HepG2 (cell line): ENCODE measurements at regions not wholly inside any gene's neighbourhood (a gene's known extent, or its start where the extent isn't known, plus 50 kb on each side); places are given as distances from the start of the nearest gene placed in this dataset.
"Not testable (repeated sequence)": the region's sequence is repeated elsewhere in the genome, so short reads cannot be mapped to it uniquely, and the experiment has no call there.

Source experiments
- ATAC-seq: fragments of 200-7000 bp; cut with Tn5 transposase; 3 replicates; pipeline ENCODE4 v1.9.1; 2020; ENCODE audit warnings: mild to moderate bottlenecking, moderate library complexity
- BruUV-seq: library from RNA; stranded (reverse); fragments of 400-500 nt; replicated peaks from 2 replicates; lab custom pipeline; 2021; lab: Mats Ljungman, UMichigan
- CTCF ChIA-PET: fragments of 300-600 bp; formaldehyde crosslinking; extraction: SDS; loops from one replicate; lab custom pipeline; 2021; ENCODE audit warnings: low total read pairs, inconsistent platforms, low intra/inter-chr PET ratio; lab: Yijun Ruan, JAX
- POLR2A ChIA-PET: fragments of 350-600 bp; sonication (Branson Sonifier 250); formaldehyde crosslinking; loops from one replicate; lab custom pipeline; 2020; ENCODE audit warnings: antibody characterized with exemption, inconsistent platforms; lab: Yijun Ruan, JAX
- DNase-seq: peaks from one replicate; pipeline ENCODE4 v3.0.0-alpha.2; 2015; ENCODE audit warnings: low spot score
- FAIRE-seq: peaks from 3 replicates; lab custom pipeline; 2011; peaks lifted over from hg19 to GRCh38; lab: Jason Lieb, UNC
- H2AFZ ChIP-seq: one replicate; pipeline ENCODE4 v1.6.1; 2011; ENCODE audit warnings: low read length, inconsistent platforms
- H3K27ac ChIP-seq: fragments of 300-600 bp; 3 replicates; pipeline ENCODE4 v1.8.0; 2011; ENCODE audit warnings: mixed run types, mild to moderate bottlenecking, mixed read lengths, low read length, inconsistent platforms; ENCODE audit not compliant: insufficient read depth; ENCODE audit errors: extremely low read length
- H3K27me3 ChIP-seq, 2 experiments: fragments of 200-600 bp in 1 of 2; 2 replicates in 1 of 2; 3 replicates in 1 of 2; pipeline versions ENCODE4 v1.6.0 to v1.8.0; 2011; ENCODE audit warnings: low read length in 2 of 2, mild to moderate bottlenecking in 2 of 2, moderate library complexity in 2 of 2, inconsistent platforms in 1 of 2; ENCODE audit not compliant: insufficient read depth in 2 of 2, control insufficient read depth in 1 of 2
- H3K36me3 ChIP-seq, 2 experiments: fragments of 200-600 bp in 1 of 2; replicated peaks in 1 of 2; 2 replicates in 1 of 2; 3 replicates in 1 of 2; pipeline versions ENCODE4 v1.5.1 to v1.8.0; 2011; ENCODE audit warnings: low read length in 2 of 2, inconsistent platforms in 1 of 2; ENCODE audit not compliant: insufficient read depth in 2 of 2, control insufficient read depth in 1 of 2
- H3K4me1 ChIP-seq: 2 replicates; pipeline ENCODE4 v1.5.1; 2012; ENCODE audit warnings: low read length, inconsistent platforms; ENCODE audit not compliant: insufficient read depth
- H3K4me2 ChIP-seq: 2 replicates; pipeline ENCODE4 v1.6.0; 2011; ENCODE audit warnings: low read depth, low read length, inconsistent platforms
- H3K4me3 ChIP-seq, 3 experiments: fragments of 200-600 bp in 1 of 3; sonication (generic), shearing (Covaris generic) in 1 of 3; replicated peaks in 1 of 3; 2 replicates each; pipeline ENCODE4 v1.5.1; 2011 to 2016; ENCODE audit warnings: low read length in 3 of 3, inconsistent platforms in 2 of 3, low read depth in 2 of 3, mild to moderate bottlenecking in 2 of 3, control low read depth in 1 of 3, mixed read lengths in 1 of 3; ENCODE audit not compliant: insufficient read depth in 1 of 3
- H3K79me2 ChIP-seq: one replicate; pipeline ENCODE4 v1.6.1; 2011; ENCODE audit warnings: low read length, inconsistent platforms; ENCODE audit not compliant: insufficient read depth
- H3K9ac ChIP-seq: 2 replicates; pipeline ENCODE4 v1.6.0; 2011; ENCODE audit warnings: mild to moderate bottlenecking, low read depth, low read length, inconsistent platforms; ENCODE audit not compliant: insufficient read depth
- H3K9me3 ChIP-seq: 2 replicates; pipeline ENCODE4 v1.5.1; 2012; ENCODE audit warnings: mild to moderate bottlenecking, low read length
- H4K20me1 ChIP-seq: 2 replicates; pipeline ENCODE4 v1.6.0; 2011; ENCODE audit warnings: inconsistent platforms, mild to moderate bottlenecking, low read length, moderate library complexity; ENCODE audit not compliant: insufficient read depth
- GPBP1L1 ChIP-seq: sonication (generic); formaldehyde crosslinking; IDR thresholded peaks from 2 replicates; pipeline ENCODE4 v1.5.0; 2020; ENCODE audit warnings: mild to moderate bottlenecking, missing genetic modification reagents
- MIXL1 ChIP-seq: IDR thresholded peaks from 2 replicates; pipeline ENCODE4 v1.6.1; 2016
- ONECUT2 ChIP-seq: sonication (generic); formaldehyde crosslinking; IDR thresholded peaks from 2 replicates; pipeline ENCODE4 v1.4.0; 2020; ENCODE audit warnings: missing genetic modification reagents
- ZBTB40 ChIP-seq, 2 experiments: fragments of 450-650 bp in 1 of 2; sonication (generic) in 1 of 2; formaldehyde crosslinking in 1 of 2; IDR thresholded peaks; 2 replicates each; pipeline versions ENCODE4 v1.6.1 to v1.8.0; 2016 to 2022; ENCODE audit warnings: antibody characterized with exemption in 1 of 2, mild to moderate bottlenecking in 1 of 2, missing genetic modification reagents in 1 of 2
- ZNF383 ChIP-seq: sonication (generic); formaldehyde crosslinking; IDR thresholded peaks from 2 replicates; pipeline ENCODE4 v1.4.0; 2020; ENCODE audit warnings: missing genetic modification reagents, mild to moderate bottlenecking, borderline replicate concordance
- WGBS: methylation state at CpG from one replicate; pipeline ENCODE4 v1.1.6; 2017; ENCODE audit warnings: low lambda C conversion rate; 5-methylcytosine and 5-hydroxymethylcytosine counted together
- in situ Hi-C: cut with HindIII; loops from 2 replicates; pipeline ENCODE4 v1.10.0; 2017; ENCODE audit warnings: low pct_unique_long_range_greater_than_20kb; ENCODE audit not compliant: extremely low pct_ligation_motif_present
- intact Hi-C: fragments of 100-400 bp; cut with micrococcal nuclease; formaldehyde crosslinking; loops from one replicate; pipeline ENCODE4 v1.10.0; 2022; ENCODE audit not compliant: unreplicated experiment

DNA sequence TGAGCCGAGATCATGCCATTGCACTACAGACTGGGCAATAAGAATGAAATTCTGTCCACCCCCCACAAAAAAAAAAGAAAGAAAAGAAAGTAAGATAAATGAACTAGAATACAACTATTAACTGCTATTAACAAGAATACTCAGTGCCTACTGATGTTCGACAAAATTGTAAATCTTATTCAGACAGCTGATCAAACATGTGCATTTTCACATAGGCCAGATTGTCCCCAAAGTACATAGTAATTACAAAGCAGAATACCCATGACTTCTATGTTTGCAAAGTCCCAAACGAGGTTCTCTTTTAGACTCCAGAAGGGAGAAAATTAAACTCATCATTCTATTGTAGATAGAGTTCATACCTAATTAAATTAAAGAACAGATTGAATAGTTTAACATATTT, 113.4 kb downstream of the UFM1 start (continued):
- TF ChIP-seq ZBTB40 (IDR thresholded peaks at IDR 0.05), result no peak
- no peak for TF ChIP-seq ZBTB40 (CRISPR knock-in tag; IDR thresholded peaks at IDR 0.05)
- no peak for TF ChIP-seq GPBP1L1 (CRISPR knock-in tag)
- TF ChIP-seq ZNF383 (CRISPR knock-in tag), result no peak
- TF ChIP-seq ONECUT2, result no peak
- no peak for TF ChIP-seq MIXL1

DNA sequence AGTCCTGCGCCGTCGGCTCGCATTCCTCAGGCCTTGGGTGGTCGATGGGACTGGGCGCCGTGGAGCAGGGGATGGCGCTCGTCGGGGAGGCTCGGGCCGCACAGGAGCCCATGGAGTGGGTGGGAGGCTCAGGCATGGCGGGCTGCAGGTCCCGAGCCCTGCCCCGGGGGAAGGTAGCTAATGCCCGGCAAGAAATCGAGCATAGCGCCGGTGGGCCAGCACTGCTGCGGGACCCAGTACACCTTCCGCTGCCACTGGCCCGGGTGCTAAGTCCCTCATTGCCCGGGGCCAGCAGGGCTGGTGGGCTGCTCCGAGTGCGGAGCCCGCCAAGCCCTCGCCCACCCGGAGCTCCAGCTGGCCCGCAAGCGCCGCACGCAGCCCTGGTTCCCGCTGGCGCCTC, 122.8 kb downstream of the UFM1 start:
- H4K20me1 ChIP-seq, in situ Hi-C loops, H3K27me3 ChIP-seq, H3K79me2 ChIP-seq, H3K9ac ChIP-seq, H3K4me1 ChIP-seq, H3K27ac ChIP-seq, H2AFZ ChIP-seq, H3K9me3 ChIP-seq, H3K4me3 ChIP-seq, FAIRE-seq, POLR2A ChIA-PET, intact Hi-C loops, H3K36me3 ChIP-seq, BruUV-seq, H3K4me2 ChIP-seq, DNase-seq, ATAC-seq, CTCF ChIA-PET: not testable (repeated sequence)
- WGBS, result no CpG with 5 or more reads among the region's 34 CpGs
